Panc1 (cell line): ENCODE measurements at regions not wholly inside any gene's neighbourhood (a gene's known extent, or its start where the extent isn't known, plus 50 kb on each side); places are given as distances from the start of the nearest gene placed in this dataset.

ENCODE experiments used
- ATAC-seq: fragments of 200-7000 bp; cut with Tn5 transposase; 2 replicates; pipeline ENCODE4 v1.9.1; 2020; ENCODE audit warnings: mild to moderate bottlenecking, moderate library complexity
- BruUV-seq: library from RNA; stranded (reverse); fragments of 400-500 nt; replicated peaks from 2 replicates; lab custom pipeline; 2021; lab: Mats Ljungman, UMichigan
- CTCF ChIA-PET: fragments of 300-600 bp; sonication (Branson Sonifier 250); formaldehyde crosslinking; loops from one replicate; lab custom pipeline; 2022; ENCODE audit warnings: antibody characterized with exemption; lab: Charles Lee
- POLR2A ChIA-PET: fragments of 300-600 bp; sonication (Branson Sonifier 250); formaldehyde crosslinking; loops from one replicate; lab custom pipeline; 2022; ENCODE audit warnings: antibody characterized with exemption; lab: Charles Lee
- DNase-seq: peaks from one replicate; pipeline ENCODE4 v3.0.0-alpha.2; 2010; ENCODE audit warnings: low read depth, low spot score
- H3K27ac ChIP-seq: 2 replicates; pipeline ENCODE4 v1.5.1; 2011; ENCODE audit warnings: mild to moderate bottlenecking, low read length, inconsistent platforms
- H3K27me3 ChIP-seq: fragments of 200-500 bp; sonication (Bioruptor generic); 2 replicates; pipeline ENCODE4 v1.6.0; 2014; ENCODE audit warnings: low read length, inconsistent platforms; ENCODE audit not compliant: control insufficient read depth, insufficient read depth
- H3K36me3 ChIP-seq: fragments of 200-500 bp; sonication (Bioruptor generic); 2 replicates; pipeline ENCODE4 v1.5.1; 2014; ENCODE audit warnings: inconsistent platforms, mild to moderate bottlenecking, low read length, moderate library complexity; ENCODE audit not compliant: control insufficient read depth, insufficient read depth
- H3K4me1 ChIP-seq: 2 replicates; pipeline ENCODE4 v1.5.1; 2011; ENCODE audit warnings: inconsistent platforms, mild to moderate bottlenecking, low read length, moderate library complexity; ENCODE audit not compliant: control insufficient read depth, insufficient read depth
- H3K4me3 ChIP-seq, 2 experiments: 2 replicates each; pipeline ENCODE4 v1.5.1; 2011 to 2012; ENCODE audit warnings: low read depth in 2 of 2, low read length in 2 of 2, mild to moderate bottlenecking in 2 of 2, inconsistent platforms in 1 of 2, moderate library complexity in 1 of 2
- H3K9me3 ChIP-seq: fragments of 200-500 bp; sonication (Bioruptor generic); 2 replicates; pipeline ENCODE4 v1.5.1; 2014; ENCODE audit warnings: low read depth, mild to moderate bottlenecking, inconsistent platforms, low read length, moderate library complexity; ENCODE audit not compliant: control insufficient read depth, insufficient read depth
- POLR2AphosphoS5 ChIP-seq: IDR thresholded peaks from 2 replicates; pipeline ENCODE4 v1.6.1; 2012; ENCODE audit warnings: mild to moderate bottlenecking, low read depth, low read length, moderate library complexity
- SIN3A ChIP-seq: IDR thresholded peaks from 2 replicates; pipeline ENCODE4 v1.6.1; 2012; ENCODE audit warnings: low read depth, mild to moderate bottlenecking, low read length, moderate library complexity, borderline replicate concordance; ENCODE audit not compliant: insufficient read depth
- TCF7L2 ChIP-seq: IDR thresholded peaks from 2 replicates; pipeline ENCODE4 v1.6.1; 2011; ENCODE audit warnings: mild to moderate bottlenecking, low read depth, low read length, inconsistent platforms
- in situ Hi-C: cut with HindIII; loops from 2 replicates; pipeline ENCODE4 v1.10.0; 2016; ENCODE audit warnings: low sequenced_read_pairs, low pct_unique_long_range_greater_than_20kb
- intact Hi-C: fragments of 100-400 bp; cut with micrococcal nuclease; formaldehyde crosslinking; loops from one replicate; pipeline ENCODE4 v1.10.0; 2022; ENCODE audit not compliant: unreplicated experiment
- TF ChIP-seq, protein P1 (sequence below), 2 experiments: IDR thresholded peaks; 2 replicates each; pipeline ENCODE4 v1.6.1; 2011 to 2012; ENCODE audit warnings: low read depth in 2 of 2, control low read depth in 1 of 2, low read length in 1 of 2, mild to moderate bottlenecking in 1 of 2, moderate library complexity in 1 of 2; ENCODE audit not compliant: insufficient read depth in 1 of 2
- TF ChIP-seq, protein P2 (sequence below): fragments of 450-650 bp; IDR thresholded peaks from 2 replicates; pipeline ENCODE4 v1.5.1; 2017; ENCODE audit warnings: mild to moderate bottlenecking

DNA sequence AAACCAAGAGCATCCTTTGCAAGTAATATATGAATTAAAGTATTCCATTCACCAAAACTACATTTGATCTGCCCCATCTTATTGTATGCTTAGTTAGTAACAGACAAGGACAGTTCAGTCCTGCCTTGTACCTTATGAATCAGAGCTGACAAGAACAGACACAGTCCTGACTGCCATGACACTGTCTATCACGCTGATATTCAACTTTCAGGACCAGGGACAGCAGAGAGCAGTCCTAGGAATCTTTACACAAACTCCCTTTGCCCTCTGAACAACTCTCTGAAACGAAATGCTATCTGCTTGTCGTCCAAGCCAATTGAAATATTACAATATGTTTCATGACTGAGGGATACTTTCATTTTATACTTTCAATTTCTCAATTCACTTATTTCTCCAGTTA, 268.6 kb upstream of the VCX start:
- intact Hi-C loops (no loop called here), in situ Hi-C loops (no loop called here)
- H3K4me3 ChIP-seq, result no peak overlapping the region
- no peaks in the 10 kb centered on the region for H3K9me3 ChIP-seq
- ATAC-seq (no peak), DNase-seq (no peak)
- no peaks in the 10 kb centered on the region for H3K27me3 ChIP-seq
- H3K4me1 ChIP-seq, result no peaks in the 10 kb centered on the region
- ChIA-PET POLR2A (no interaction called here), CTCF (no interaction called here)
- H3K36me3 ChIP-seq, result no peaks in the 10 kb centered on the region
- TF ChIP-seq, protein P1, sequence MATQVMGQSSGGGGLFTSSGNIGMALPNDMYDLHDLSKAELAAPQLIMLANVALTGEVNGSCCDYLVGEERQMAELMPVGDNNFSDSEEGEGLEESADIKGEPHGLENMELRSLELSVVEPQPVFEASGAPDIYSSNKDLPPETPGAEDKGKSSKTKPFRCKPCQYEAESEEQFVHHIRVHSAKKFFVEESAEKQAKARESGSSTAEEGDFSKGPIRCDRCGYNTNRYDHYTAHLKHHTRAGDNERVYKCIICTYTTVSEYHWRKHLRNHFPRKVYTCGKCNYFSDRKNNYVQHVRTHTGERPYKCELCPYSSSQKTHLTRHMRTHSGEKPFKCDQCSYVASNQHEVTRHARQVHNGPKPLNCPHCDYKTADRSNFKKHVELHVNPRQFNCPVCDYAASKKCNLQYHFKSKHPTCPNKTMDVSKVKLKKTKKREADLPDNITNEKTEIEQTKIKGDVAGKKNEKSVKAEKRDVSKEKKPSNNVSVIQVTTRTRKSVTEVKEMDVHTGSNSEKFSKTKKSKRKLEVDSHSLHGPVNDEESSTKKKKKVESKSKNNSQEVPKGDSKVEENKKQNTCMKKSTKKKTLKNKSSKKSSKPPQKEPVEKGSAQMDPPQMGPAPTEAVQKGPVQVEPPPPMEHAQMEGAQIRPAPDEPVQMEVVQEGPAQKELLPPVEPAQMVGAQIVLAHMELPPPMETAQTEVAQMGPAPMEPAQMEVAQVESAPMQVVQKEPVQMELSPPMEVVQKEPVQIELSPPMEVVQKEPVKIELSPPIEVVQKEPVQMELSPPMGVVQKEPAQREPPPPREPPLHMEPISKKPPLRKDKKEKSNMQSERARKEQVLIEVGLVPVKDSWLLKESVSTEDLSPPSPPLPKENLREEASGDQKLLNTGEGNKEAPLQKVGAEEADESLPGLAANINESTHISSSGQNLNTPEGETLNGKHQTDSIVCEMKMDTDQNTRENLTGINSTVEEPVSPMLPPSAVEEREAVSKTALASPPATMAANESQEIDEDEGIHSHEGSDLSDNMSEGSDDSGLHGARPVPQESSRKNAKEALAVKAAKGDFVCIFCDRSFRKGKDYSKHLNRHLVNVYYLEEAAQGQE (IDR thresholded peaks at IDR 0.05; ENCODE audit: insufficient read depth in 1 of 2, low read depth in 2 of 2, low read length in 1 of 2), result peak; percentile 71 to 74
- no peak for TF ChIP-seq TCF7L2
- no peak for TF ChIP-seq POLR2AphosphoS5
- TF ChIP-seq, protein P2, sequence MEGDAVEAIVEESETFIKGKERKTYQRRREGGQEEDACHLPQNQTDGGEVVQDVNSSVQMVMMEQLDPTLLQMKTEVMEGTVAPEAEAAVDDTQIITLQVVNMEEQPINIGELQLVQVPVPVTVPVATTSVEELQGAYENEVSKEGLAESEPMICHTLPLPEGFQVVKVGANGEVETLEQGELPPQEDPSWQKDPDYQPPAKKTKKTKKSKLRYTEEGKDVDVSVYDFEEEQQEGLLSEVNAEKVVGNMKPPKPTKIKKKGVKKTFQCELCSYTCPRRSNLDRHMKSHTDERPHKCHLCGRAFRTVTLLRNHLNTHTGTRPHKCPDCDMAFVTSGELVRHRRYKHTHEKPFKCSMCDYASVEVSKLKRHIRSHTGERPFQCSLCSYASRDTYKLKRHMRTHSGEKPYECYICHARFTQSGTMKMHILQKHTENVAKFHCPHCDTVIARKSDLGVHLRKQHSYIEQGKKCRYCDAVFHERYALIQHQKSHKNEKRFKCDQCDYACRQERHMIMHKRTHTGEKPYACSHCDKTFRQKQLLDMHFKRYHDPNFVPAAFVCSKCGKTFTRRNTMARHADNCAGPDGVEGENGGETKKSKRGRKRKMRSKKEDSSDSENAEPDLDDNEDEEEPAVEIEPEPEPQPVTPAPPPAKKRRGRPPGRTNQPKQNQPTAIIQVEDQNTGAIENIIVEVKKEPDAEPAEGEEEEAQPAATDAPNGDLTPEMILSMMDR, result no peak
- no peak for TF ChIP-seq SIN3A
- BruUV-seq, result no TSS peak
- no peak overlapping the region for H3K27ac ChIP-seq

DNA sequence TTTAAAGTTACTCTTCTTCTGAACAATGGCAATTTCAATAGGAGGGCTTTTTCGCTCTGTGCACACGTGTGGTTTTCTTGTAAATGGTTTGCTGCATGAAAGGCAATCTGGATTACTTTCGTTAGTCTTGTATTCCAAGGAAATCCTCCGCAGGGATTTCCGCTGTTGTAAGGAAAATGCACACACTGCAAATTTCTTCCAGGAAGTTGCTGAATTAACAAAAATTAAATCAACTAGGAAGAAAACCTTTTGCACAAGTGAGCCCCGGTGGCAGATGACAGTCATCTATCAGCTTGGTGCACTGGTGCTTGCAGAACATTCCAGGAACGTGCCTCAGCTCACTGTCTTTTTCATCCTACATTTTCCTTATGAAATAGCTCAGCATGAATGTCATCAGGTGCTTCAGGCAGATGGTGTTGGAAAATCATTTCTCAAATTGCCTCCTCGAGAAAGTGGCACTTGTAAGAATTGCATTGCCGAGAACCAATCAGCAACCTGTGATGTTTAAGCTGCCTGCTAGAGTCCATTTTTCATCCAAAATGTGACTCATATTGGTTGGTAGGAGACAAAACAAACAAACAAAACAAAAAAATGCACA, 272.4 kb upstream of the VCX start:
- in situ Hi-C loops (no loop called here), intact Hi-C loops (no loop called here)
- Histone ChIP-seq H3K27me3 (no peaks in the 10 kb centered on the region), H3K4me1 (no peaks in the 10 kb centered on the region), H3K9me3 (no peaks in the 10 kb centered on the region), H3K27ac (no peak overlapping the region), H3K36me3 (no peaks in the 10 kb centered on the region), H3K4me3 (no peak overlapping the region)
- BruUV-seq, result no TSS peak
- CTCF ChIA-PET, result no interaction called here
- TF ChIP-seq SIN3A (no peak), TCF7L2 (no peak), POLR2AphosphoS5 (no peak)
- TF ChIP-seq, protein P1 (IDR thresholded peaks at IDR 0.05; ENCODE audit: insufficient read depth in 1 of 2, low read depth in 2 of 2, low read length in 1 of 2), result no peak
- TF ChIP-seq, protein P2, result no peak
- no peak for ATAC-seq
- POLR2A ChIA-PET, result no interaction called here
- DNase-seq, result no peak
